BLaER1 treated with 17β-estradiol and CSF1 and Interleukin-3, amounts not matched to agents 10 nM and 100 nM (cell line): ENCODE measurements at regions not wholly inside any gene's neighbourhood (a gene's known extent, or its start where the extent isn't known, plus 50 kb on each side); places are given as distances from the start of the nearest gene placed in this dataset.
A peak's percentile ranks its signal among the peaks of the same experiment; 100 is the strongest.

Experiments used
- H3K27ac ChIP-seq, 11 experiments: shearing (Covaris generic); formaldehyde crosslinking; 2 replicates each; pipeline ENCODE4 v1.8.1; 2022
- H3K27me3 ChIP-seq, 11 experiments: shearing (Covaris generic); formaldehyde crosslinking; 2 replicates each; pipeline ENCODE4 v1.8.1; 2022
- H3K36me3 ChIP-seq, 11 experiments: shearing (Covaris generic); formaldehyde crosslinking; 2 replicates each; pipeline ENCODE4 v1.8.1; 2022
- H3K4me1 ChIP-seq, 10 experiments: shearing (Covaris generic); formaldehyde crosslinking; 2 replicates each; pipeline ENCODE4 v1.8.1; 2022
- H3K4me2 ChIP-seq, 11 experiments: shearing (Covaris generic); formaldehyde crosslinking; 2 replicates each; pipeline ENCODE4 v1.8.1; 2022
- H3K4me3 ChIP-seq, 10 experiments: shearing (Covaris generic); formaldehyde crosslinking; 2 replicates each; pipeline ENCODE4 v1.8.1; 2022
- H3K9ac ChIP-seq, 11 experiments: shearing (Covaris generic); formaldehyde crosslinking; 2 replicates each; pipeline ENCODE4 v1.8.1; 2022
- H3K9me3 ChIP-seq, 11 experiments: shearing (Covaris generic); formaldehyde crosslinking; replicated peaks in 1 of 11; 2 replicates each; pipeline ENCODE4 v1.8.1; 2022
- H4K20me1 ChIP-seq, 11 experiments: shearing (Covaris generic); formaldehyde crosslinking; 2 replicates each; pipeline ENCODE4 v1.8.1; 2022
- Cebpa-rat ChIP-seq, 11 experiments: shearing (Covaris generic); IDR thresholded peaks; 2 replicates each; pipeline ENCODE4 v1.8.1; 2022

DNA sequence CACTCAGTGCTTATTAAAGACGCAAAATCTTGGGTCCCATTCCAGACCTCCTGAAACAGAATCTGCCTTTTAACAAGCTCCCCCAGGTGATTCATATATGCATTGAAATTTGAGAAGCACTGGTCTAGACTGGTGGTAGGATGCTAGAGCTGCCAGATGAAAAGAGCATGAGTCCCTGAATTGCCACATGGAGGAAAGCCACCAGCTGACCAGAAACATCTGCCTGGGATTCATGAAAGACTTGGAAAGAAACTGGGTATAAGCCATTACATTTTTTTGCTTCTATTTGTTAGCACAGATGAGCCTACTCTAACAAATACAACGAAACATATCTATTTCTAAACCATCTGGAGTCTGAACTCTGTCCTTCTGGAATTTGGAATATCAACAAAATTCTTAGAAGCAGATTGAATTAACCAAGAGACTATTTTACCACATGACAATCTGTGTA, 228.9 kb downstream of the RBM43 start:
- H4K20me1 ChIP-seq = no peaks in the 10 kb centered on the region

DNA sequence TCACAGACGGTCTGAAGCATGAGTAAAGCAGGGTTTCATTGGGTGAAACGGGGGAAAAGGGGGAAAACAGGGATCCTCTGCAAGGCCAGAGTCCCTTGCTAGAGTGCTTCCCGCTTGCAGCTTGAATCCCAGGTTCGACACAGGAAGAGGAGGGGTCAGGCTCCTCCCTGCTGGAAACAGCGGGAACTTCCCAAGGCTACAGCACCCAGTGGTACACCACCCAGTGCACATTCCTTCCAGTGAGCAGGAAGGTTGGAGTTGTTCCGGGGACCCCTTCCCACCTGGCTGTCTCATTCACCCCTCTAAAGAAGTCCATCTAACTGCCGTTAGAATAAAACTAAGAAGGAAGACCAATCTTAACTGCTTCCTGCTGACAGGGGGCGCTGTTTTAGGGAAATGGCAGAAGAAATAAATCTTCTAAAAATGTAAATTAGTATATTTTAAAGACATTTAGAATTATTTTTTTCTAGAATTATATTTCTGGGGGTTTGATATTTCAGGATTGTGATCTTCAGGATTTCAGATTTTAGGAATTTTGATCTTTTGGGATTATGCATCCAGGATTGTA, 230.9 kb downstream of the RBM43 start:
- Histone ChIP-seq H3K36me3 (no peaks in the 10 kb centered on the region), H3K9me3 (peaks cover 0 to 4% (median 0%) of the 10 kb centered on the region in 11 experiments; a peak in 1 of 22 replicates), H3K9ac (no peak overlapping the region), H3K27me3 (no peaks in the 10 kb centered on the region), H3K4me2 (no peak overlapping the region), H3K27ac (no peak overlapping the region), H3K4me3 (no peak overlapping the region), H3K4me1 (no peaks in the 10 kb centered on the region), H4K20me1 (no peaks in the 10 kb centered on the region)
- TF ChIP-seq Cebpa-rat (IDR thresholded peaks at IDR 0.05) = no peak

More for the DNA sequence above, 228.9 kb downstream of the RBM43 start:
- Histone ChIP-seq H3K9ac (no peak overlapping the region), H3K27me3 (no peaks in the 10 kb centered on the region), H3K4me1 (no peaks in the 10 kb centered on the region), H3K4me2 (no peak overlapping the region), H3K36me3 (no peaks in the 10 kb centered on the region), H3K27ac (no peak overlapping the region), H3K9me3 (peaks cover 0 to 4% (median 0%) of the 10 kb centered on the region in 11 experiments; a peak in 1 of 22 replicates), H3K4me3 (no peak overlapping the region)
- TF ChIP-seq Cebpa-rat (IDR thresholded peaks at IDR 0.05) = no peak

DNA sequence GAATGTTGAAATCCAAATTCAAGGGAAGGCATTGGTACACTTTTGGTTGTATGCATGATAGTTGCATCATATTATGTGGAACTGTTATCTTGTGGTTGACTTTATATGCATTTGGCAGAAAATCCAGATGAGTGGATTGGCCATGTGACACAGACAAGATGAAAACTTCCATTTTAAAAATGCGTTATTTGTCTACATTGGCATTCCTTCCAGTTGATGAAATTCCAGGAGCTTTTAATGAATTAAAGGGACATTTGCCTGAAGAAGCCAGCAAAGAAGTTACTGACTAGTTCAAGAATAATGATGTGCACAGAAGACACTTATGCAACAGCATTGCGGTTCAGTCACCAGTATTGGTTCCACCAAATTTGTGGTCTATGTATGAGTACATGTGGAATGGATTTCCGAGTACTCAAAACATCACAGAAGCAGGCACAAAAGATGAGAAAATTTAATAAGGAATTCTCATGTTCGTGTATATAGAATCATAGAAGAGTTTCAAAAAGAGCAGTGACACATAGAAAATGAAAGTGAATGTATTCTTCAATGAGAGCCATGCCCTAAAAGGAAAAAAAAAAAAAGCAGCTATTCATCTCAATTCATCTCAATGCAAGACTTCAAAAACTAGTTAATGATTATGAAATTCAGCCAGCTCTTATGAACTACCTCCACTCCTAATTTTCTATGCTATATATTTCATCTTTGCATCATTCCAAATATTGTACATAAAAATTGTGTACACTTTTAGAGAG, 232.1 kb downstream of the RBM43 start:
- H3K9me3 ChIP-seq = peaks cover 0 to 4% (median 0%) of the 10 kb centered on the region in 11 experiments; a peak in 1 of 22 replicates
- no peak overlapping the region for H3K4me3 ChIP-seq
- H3K4me2 ChIP-seq = peak overlapping the region in 1 of 11 experiments; percentile 14; a peak in 1 of 22 replicates
- no peak for TF ChIP-seq Cebpa-rat (IDR thresholded peaks at IDR 0.05)
- H3K27me3 ChIP-seq = no peaks in the 10 kb centered on the region
- no peaks in the 10 kb centered on the region for H3K36me3 ChIP-seq
- no peak overlapping the region for H3K9ac ChIP-seq
- H3K27ac ChIP-seq = no peak overlapping the region
- no peaks in the 10 kb centered on the region for H4K20me1 ChIP-seq
- 0 out of 20 replicates have a peak, but pooled peaks cover 0 to 3% (median 0%) of the 10 kb centered on the region in 10 experiments for H3K4me1 ChIP-seq

DNA sequence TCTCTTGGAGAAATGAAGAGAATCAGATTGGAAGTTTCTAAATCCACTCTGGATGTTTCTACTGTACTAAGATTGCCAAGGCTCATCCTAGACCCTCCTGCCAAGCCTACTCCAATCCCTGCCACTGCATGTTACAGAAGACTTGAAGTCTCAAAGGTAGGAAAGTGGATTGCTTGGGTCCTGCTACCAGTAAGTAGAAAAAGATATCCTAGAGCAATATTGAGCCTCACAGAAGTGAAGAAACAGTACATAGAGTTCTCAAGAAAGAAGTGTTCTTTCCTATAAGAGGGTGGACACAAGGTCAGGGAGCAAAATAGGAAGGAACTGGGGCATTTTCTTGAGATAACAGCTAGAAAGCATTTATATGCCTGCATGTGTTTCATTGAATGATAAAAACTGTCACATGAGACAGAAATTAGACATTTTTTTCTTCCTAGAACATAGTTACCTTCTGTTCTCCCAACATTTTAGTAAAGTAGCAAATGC, 232.9 kb downstream of the RBM43 start:
- Histone ChIP-seq H3K36me3 (no peaks in the 10 kb centered on the region), H3K4me2 (no peak overlapping the region), H3K27me3 (no peaks in the 10 kb centered on the region), H3K27ac (no peak overlapping the region), H3K4me3 (no peak overlapping the region), H3K9me3 (peaks cover 0 to 4% (median 0%) of the 10 kb centered on the region in 11 experiments; a peak in 1 of 22 replicates), H3K4me1 (0 out of 20 replicates have a peak, but pooled peaks cover 0 to 3% (median 0%) of the 10 kb centered on the region in 10 experiments), H4K20me1 (no peaks in the 10 kb centered on the region), H3K9ac (no peak overlapping the region)
- TF ChIP-seq Cebpa-rat (IDR thresholded peaks at IDR 0.05) = no peak

DNA sequence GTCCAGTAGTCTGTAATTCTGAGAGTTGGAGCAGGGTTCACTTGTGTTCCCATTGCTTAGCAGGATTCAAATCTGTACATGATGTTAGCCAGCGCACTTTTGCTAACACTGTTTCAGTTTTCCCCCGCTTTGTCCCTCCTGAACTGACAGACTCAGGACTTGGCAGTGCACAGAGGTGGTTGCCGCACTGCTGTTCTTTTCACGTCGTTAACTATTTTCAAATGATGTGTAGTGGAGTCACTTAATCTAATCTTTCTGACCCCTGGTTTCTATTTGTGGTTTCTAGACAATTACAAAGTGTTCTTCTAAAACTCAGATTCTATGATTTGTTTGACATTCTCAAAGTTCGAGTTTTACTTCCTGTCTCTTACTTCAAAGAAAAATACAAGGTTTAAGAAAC, 234.5 kb downstream of the RBM43 start:
- no peak overlapping the region for H3K27ac ChIP-seq

DNA sequence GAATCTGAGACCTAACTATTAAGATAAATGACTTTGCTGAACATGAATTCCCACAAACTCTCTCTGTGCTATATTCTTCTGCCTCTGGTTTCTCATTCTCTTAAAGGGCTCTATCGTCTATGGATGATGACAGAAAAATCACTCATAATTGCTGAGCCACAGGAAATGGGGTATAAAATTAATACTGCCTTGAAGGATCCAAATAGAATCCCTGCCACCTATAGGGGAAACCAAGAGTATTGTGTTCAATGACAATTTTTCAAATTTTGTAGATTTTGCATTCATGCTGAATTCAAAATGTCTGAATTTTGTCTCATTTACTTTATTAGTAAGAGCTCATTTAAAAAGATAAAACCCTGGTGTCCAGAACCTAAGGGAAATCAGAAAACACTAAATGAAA, 235.8 kb downstream of the RBM43 start:
- H4K20me1 ChIP-seq = no peaks in the 10 kb centered on the region
- H3K36me3 ChIP-seq = no peaks in the 10 kb centered on the region
- no peak overlapping the region for H3K27ac ChIP-seq
- H3K9me3 ChIP-seq = peaks cover 0 to 4% (median 0%) of the 10 kb centered on the region in 11 experiments; a peak in 1 of 22 replicates
- H3K9ac ChIP-seq = no peak overlapping the region
- no peaks in the 10 kb centered on the region for H3K27me3 ChIP-seq
- H3K4me3 ChIP-seq = no peak overlapping the region
- H3K4me2 ChIP-seq = no peak overlapping the region
- no peak for TF ChIP-seq Cebpa-rat (IDR thresholded peaks at IDR 0.05)
- H3K4me1 ChIP-seq = 0 out of 20 replicates have a peak, but pooled peaks cover 0 to 3% (median 0%) of the 10 kb centered on the region in 10 experiments

More for the DNA sequence above, 234.5 kb downstream of the RBM43 start:
- H4K20me1 ChIP-seq = no peaks in the 10 kb centered on the region
- 0 out of 20 replicates have a peak, but pooled peaks cover 0 to 3% (median 0%) of the 10 kb centered on the region in 10 experiments for H3K4me1 ChIP-seq
- no peaks in the 10 kb centered on the region for H3K27me3 ChIP-seq
- no peak overlapping the region for H3K4me2 ChIP-seq
- no peak overlapping the region for H3K4me3 ChIP-seq
- H3K9ac ChIP-seq = no peak overlapping the region
- H3K9me3 ChIP-seq = peaks cover 0 to 4% (median 0%) of the 10 kb centered on the region in 11 experiments; a peak in 1 of 22 replicates
- no peaks in the 10 kb centered on the region for H3K36me3 ChIP-seq
- TF ChIP-seq Cebpa-rat (IDR thresholded peaks at IDR 0.05) = no peak

DNA sequence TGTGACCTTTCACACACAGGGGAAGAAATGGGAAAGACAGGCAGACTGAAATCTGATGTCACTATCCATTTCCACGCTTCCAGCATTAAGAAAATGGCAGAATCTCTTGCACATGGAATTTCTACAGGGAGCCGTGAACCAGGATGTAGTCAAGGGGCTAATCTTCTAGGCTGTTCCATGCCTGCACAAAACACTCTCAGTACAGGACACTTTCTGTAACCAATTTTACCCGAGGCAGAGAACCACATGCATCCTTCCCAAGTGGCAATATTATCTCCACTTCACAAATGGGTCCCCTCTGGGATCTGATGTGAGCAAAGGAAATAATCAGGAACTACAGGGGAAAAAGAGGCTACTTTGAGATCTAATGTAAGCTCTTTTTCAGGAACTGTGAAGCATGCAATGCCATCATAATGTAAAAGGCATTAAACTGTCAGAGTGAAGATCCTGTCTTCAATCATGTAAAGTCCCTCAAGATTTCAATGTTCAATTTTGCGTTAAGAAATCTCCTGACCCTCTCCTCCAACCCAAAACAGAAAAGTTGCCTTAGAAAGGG, 236.9 kb downstream of the RBM43 start:
- no peaks in the 10 kb centered on the region for H3K9me3 ChIP-seq
- H3K27me3 ChIP-seq = no peaks in the 10 kb centered on the region
- H3K9ac ChIP-seq = no peak overlapping the region
- H4K20me1 ChIP-seq = no peaks in the 10 kb centered on the region
- H3K4me1 ChIP-seq = 0 out of 20 replicates have a peak, but pooled peaks cover 0 to 3% (median 0%) of the 10 kb centered on the region in 10 experiments
- no peaks in the 10 kb centered on the region for H3K36me3 ChIP-seq
- no peak overlapping the region for H3K4me3 ChIP-seq
- no peak overlapping the region for H3K4me2 ChIP-seq
- H3K27ac ChIP-seq = no peak overlapping the region
- no peak for TF ChIP-seq Cebpa-rat (IDR thresholded peaks at IDR 0.05)

DNA sequence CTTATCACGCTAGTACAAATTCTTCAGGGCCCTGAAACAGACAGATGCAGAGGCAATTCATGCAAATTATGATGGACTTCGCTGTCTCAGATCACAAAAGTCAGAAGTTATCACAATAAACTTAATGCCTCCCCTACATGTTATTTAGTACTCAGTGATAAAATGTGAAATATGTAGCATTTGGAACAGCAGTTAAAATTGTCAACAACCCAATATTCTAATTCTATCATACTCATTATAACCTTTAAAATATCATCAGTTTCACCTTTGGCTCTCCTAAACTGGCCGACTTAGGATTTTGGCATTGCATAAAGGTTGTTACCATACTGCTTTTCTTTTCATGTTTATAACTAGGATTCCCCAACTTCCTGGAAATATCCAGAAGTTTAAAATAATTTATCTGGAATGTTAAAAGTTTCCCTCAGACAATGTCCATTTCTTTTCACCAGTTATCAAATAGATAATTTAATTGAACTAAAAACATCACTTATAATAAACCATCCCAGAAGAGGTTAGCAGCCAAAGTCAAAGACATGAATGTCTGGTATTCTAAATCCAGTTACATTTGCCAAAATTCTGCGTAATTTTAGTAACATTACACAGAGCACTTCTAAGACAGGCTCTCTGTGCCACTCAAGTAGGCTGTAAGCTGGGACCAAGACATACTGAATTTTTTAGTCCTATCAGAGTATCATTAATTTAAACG, 239.8 kb downstream of the RBM43 start:
- Histone ChIP-seq H3K4me1 (0 out of 20 replicates have a peak, but pooled peaks cover 0 to 3% (median 0%) of the 10 kb centered on the region in 10 experiments), H3K4me3 (no peak overlapping the region), H3K9ac (no peak overlapping the region), H4K20me1 (no peaks in the 10 kb centered on the region), H3K27me3 (no peaks in the 10 kb centered on the region), H3K27ac (no peak overlapping the region), H3K36me3 (no peaks in the 10 kb centered on the region), H3K9me3 (peaks cover 0 to 8% (median 0%) of the 10 kb centered on the region in 11 experiments; a peak in 1 of 22 replicates), H3K4me2 (no peak overlapping the region)
- TF ChIP-seq Cebpa-rat (IDR thresholded peaks at IDR 0.05) = no peak
